Hepatocyte (in vitro differentiated cells): ENCODE measurements at regions not wholly inside any gene's neighbourhood (a gene's known extent, or its start where the extent isn't known, plus 50 kb on each side); places are given as distances from the start of the nearest gene placed in this dataset.

ENCODE experiments used
- EZH2 ChIP-seq: fragments of 200-600 bp; sonication (generic); IDR thresholded peaks from 2 replicates; pipeline ENCODE4 v1.6.1; 2016; ENCODE audit warnings: antibody characterized with exemption, mild to moderate bottlenecking, borderline replicate concordance
- TF ChIP-seq, protein P1 (sequence below): fragments of 200-600 bp; sonication (generic); IDR thresholded peaks from 2 replicates; pipeline ENCODE4 v1.5.1; 2016; ENCODE audit warnings: antibody characterized with exemption, mild to moderate bottlenecking; ENCODE audit not compliant: poor library complexity

DNA sequence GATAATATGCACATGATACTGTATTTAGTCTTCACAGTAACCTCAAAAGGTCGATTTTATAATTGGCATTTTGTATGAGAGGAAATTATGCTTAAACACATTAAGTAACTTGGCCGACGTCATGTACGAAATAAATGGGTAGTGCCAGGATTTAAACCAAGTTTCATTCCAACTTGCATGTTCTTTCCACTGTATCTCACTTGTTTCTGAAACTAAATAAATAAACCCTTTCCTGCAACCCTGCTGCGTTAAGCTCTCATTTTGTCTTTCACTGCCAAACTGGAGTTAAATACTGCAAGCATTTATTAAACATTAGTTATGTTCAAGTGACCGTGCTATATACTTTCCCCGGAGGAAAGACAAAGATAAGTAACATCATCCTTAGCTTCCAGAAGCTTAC, 293.9 kb upstream of the PRKD1 start:
- TF ChIP-seq, protein P1, sequence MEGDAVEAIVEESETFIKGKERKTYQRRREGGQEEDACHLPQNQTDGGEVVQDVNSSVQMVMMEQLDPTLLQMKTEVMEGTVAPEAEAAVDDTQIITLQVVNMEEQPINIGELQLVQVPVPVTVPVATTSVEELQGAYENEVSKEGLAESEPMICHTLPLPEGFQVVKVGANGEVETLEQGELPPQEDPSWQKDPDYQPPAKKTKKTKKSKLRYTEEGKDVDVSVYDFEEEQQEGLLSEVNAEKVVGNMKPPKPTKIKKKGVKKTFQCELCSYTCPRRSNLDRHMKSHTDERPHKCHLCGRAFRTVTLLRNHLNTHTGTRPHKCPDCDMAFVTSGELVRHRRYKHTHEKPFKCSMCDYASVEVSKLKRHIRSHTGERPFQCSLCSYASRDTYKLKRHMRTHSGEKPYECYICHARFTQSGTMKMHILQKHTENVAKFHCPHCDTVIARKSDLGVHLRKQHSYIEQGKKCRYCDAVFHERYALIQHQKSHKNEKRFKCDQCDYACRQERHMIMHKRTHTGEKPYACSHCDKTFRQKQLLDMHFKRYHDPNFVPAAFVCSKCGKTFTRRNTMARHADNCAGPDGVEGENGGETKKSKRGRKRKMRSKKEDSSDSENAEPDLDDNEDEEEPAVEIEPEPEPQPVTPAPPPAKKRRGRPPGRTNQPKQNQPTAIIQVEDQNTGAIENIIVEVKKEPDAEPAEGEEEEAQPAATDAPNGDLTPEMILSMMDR = no peak
- no peak for TF ChIP-seq EZH2
